ENCODE measurements at regions not wholly inside any gene's neighbourhood (a gene's known extent, or its start where the extent isn't known, plus 50 kb on each side); places are given as distances from the start of the nearest gene placed in this dataset.

- H3K18ac ChIP-seq (ENCODE audit: insufficient read length, low read depth, low read length), result no peak overlapping the region
- H2BK15ac ChIP-seq (ENCODE audit: low read depth, low read length), result no peak overlapping the region
- Mint-ChIP-seq H3K9me3 (peaks cover 0 to 6% of the 10 kb centered on the region in 2 experiments), H3K4me3 (no peak overlapping the region), H3K27me3 (ENCODE audit: low read depth) (no peaks in the 10 kb centered on the region; the same call in 1 of the 2 replicates), H3K36me3 (ENCODE audit: insufficient read depth in 1 of 3, low read depth in 3 of 3) (no peaks in the 10 kb centered on the region), H3K4me1 (peaks cover 7 to 9% of the 10 kb centered on the region in 2 experiments), H3K27ac (no peak overlapping the region)
- no peaks in the 10 kb centered on the region for H4K20me1 ChIP-seq (ENCODE audit: control insufficient read depth, insufficient read depth, insufficient read length)
- no peak overlapping the region for H2BK120ac ChIP-seq (ENCODE audit: low read depth, low read length, poor library complexity, severe bottlenecking)
- H3K9me3 ChIP-seq (ENCODE audit: control insufficient read depth, low read depth, low read length), result no peaks in the 10 kb centered on the region
- no peaks in the 10 kb centered on the region for H3K27me3 ChIP-seq (ENCODE audit: insufficient read depth, low read length)
- no peak for TF ChIP-seq CTCF (conservative IDR thresholded peaks at IDR 0.05)
- no CpG with 5 or more reads among the region's 5 CpGs for WGBS (ENCODE audit: extremely low coverage, insufficient read length, low lambda C conversion rate)
- H3K4ac ChIP-seq (ENCODE audit: low read depth, low read length), result no peak overlapping the region
- H3K4me2 ChIP-seq (ENCODE audit: insufficient read depth, insufficient read length, low read length), result no peak overlapping the region
- H3K79me1 ChIP-seq (ENCODE audit: insufficient read depth, low read depth, low read length, poor library complexity, severe bottlenecking), result no peaks in the 10 kb centered on the region
- no peak overlapping the region for H3K56ac ChIP-seq (ENCODE audit: insufficient read length, low read depth, low read length)
- H3K9ac ChIP-seq (ENCODE audit: extremely low read depth, insufficient read length, low read length), result no peak overlapping the region
- H2AK5ac ChIP-seq (ENCODE audit: insufficient read length, low read length), result no peak overlapping the region
- no peak for DNase-seq
- H3K23me2 ChIP-seq (ENCODE audit: insufficient read length, low read depth, low read length, poor library complexity, severe bottlenecking), result no peaks in the 10 kb centered on the region
- H3K4me1 ChIP-seq (ENCODE audit: insufficient read depth, low read length), result no peaks in the 10 kb centered on the region
- H4K5ac ChIP-seq (ENCODE audit: insufficient read length, low read depth, low read length), result no peak overlapping the region
- no peak overlapping the region for H3T11ph ChIP-seq (ENCODE audit: low read length)
- H2BK5ac ChIP-seq (ENCODE audit: insufficient read length, low read length), result no peak overlapping the region
- no peak overlapping the region for H2AFZ ChIP-seq (ENCODE audit: low read length)
- no peaks in the 10 kb centered on the region for H3K79me2 ChIP-seq (ENCODE audit: insufficient read depth, low read length)
- no peak overlapping the region for H4K91ac ChIP-seq (ENCODE audit: insufficient read length, low read depth, low read length)
- no peak overlapping the region for H4K8ac ChIP-seq (replicated peaks; ENCODE audit: insufficient read length, low read depth, low read length)
- no peak overlapping the region for H3K23ac ChIP-seq (ENCODE audit: insufficient read length, low read depth, low read length)
- no peak overlapping the region for H2BK12ac ChIP-seq (ENCODE audit: insufficient read length, low read depth, low read length)
- no peak overlapping the region for H3K14ac ChIP-seq (ENCODE audit: insufficient read depth, low read length)
- no peak overlapping the region for H2BK20ac ChIP-seq (ENCODE audit: low read depth, low read length, poor library complexity, severe bottlenecking)
- no peak overlapping the region for H3K27ac ChIP-seq (ENCODE audit: insufficient read length, low read depth, low read length)
Measured at GRCh38 chr9:107759823-107760166, 270.2 kb upstream of the KLF4 start.
